IMR-90 (cell line): ENCODE measurements at regions not wholly inside any gene's neighbourhood (a gene's known extent, or its start where the extent isn't known, plus 50 kb on each side); places are given as distances from the start of the nearest gene placed in this dataset.

Experiments
- CTCF ChIP-seq: conservative IDR thresholded peaks from 2 replicates; pipeline ENCODE4 v1.5.1; 2012; ENCODE audit warnings: mild to moderate bottlenecking, low read depth, low read length, improper control_type of control experiment
- ELK1 ChIP-seq: fragments of 150-350 bp; IDR thresholded peaks from 2 replicates; pipeline ENCODE4 v1.6.1; 2016; ENCODE audit warnings: low read depth, mild to moderate bottlenecking, low read length, moderate library complexity, borderline replicate concordance
- MAFK ChIP-seq: IDR thresholded peaks from 2 replicates; pipeline ENCODE4 v1.6.1; 2012; ENCODE audit warnings: low read depth, low read length, improper control_type of control experiment
- MAZ ChIP-seq: IDR thresholded peaks from 2 replicates; pipeline ENCODE4 v1.6.1; 2012; ENCODE audit warnings: low read depth, mild to moderate bottlenecking, low read length, improper control_type of control experiment, moderate library complexity, borderline replicate concordance
- POLR2A ChIP-seq: IDR thresholded peaks from 2 replicates; pipeline ENCODE4 v1.6.1; 2012; ENCODE audit warnings: mild to moderate bottlenecking, low read depth, low read length
- RCOR1 ChIP-seq: IDR thresholded peaks from 2 replicates; pipeline ENCODE4 v1.6.1; 2012; ENCODE audit warnings: mild to moderate bottlenecking, low read length, improper control_type of control experiment; ENCODE audit not compliant: insufficient replicate concordance

- TF ChIP-seq ELK1 (no peak), POLR2A (no peak), CTCF (no peak), RCOR1 (no peak), MAZ (no peak), MAFK (no peak)
Measured at GRCh38 chr11:15471895-15472799, 357.4 kb downstream of the INSC start.
